ENCODE measurements at regions not wholly inside any gene's neighbourhood (a gene's known extent, or its start where the extent isn't known, plus 50 kb on each side); places are given as distances from the start of the nearest gene placed in this dataset.

GRCh38 chr3:59411186-59411585 is 361.4 kb upstream of the CFAP20DC start:
- TF ChIP-seq POLR2AphosphoS5 (IDR thresholded peaks at IDR 0.05; ENCODE audit: low read depth, low read length) (no peak), PAX5 (IDR thresholded peaks at IDR 0.05; ENCODE audit: insufficient read depth, low read length, severe bottlenecking) (no peak), TAF1 (IDR thresholded peaks at IDR 0.05; ENCODE audit: low read depth, low read length) (no peak)

All from GM12891 (cell line).